Gastroesophageal sphincter (tissue), 4 donors: ENCODE measurements at regions not wholly inside any gene's neighbourhood (a gene's known extent, or its start where the extent isn't known, plus 50 kb on each side); places are given as distances from the start of the nearest gene placed in this dataset.

Source experiments
- ATAC-seq: fragments of 150-250 bp; one replicate; pipeline ENCODE4 v1.9.1; 2016; ENCODE audit warnings: mild to moderate bottlenecking, moderate library complexity
- H3K27ac ChIP-seq, 4 donors: fragments of 200-600 bp; sonication (generic) in 3 of 4; 1 replicate in 3 of 4; 2 replicates in 1 of 4; pipeline ENCODE4 v1.5.1; 2016 to 2019
- H3K27me3 ChIP-seq: fragments of 200-600 bp; sonication (generic); one replicate; pipeline ENCODE4 v1.5.1; 2019
- H3K36me3 ChIP-seq, 2 donors: fragments of 200-600 bp; sonication (generic); one replicate each; pipeline ENCODE4 v1.5.1; 2019; ENCODE audit warnings: control low read depth in 1 of 2
- H3K4me1 ChIP-seq, 3 donors: fragments of 200-600 bp; sonication (generic); 1 replicate in 2 of 3; 2 replicates in 1 of 3; pipeline ENCODE4 v1.5.1; 2016 to 2019; ENCODE audit warnings: control low read depth in 2 of 3
- H3K4me3 ChIP-seq, 2 donors: fragments of 200-600 bp; sonication (generic); one replicate each; pipeline ENCODE4 v1.5.1; 2019; ENCODE audit warnings: mild to moderate bottlenecking in 1 of 2, moderate library complexity in 1 of 2
- H3K9me3 ChIP-seq, 3 donors: fragments of 200-600 bp; sonication (generic); one replicate each; pipeline ENCODE4 v1.5.1; 2017 to 2019; ENCODE audit warnings: control low read depth in 2 of 3
- EP300 ChIP-seq: sonication (generic); formaldehyde crosslinking; IDR thresholded peaks from one replicate; pipeline ENCODE4 v1.6.1; 2017; ENCODE audit warnings: antibody characterized with exemption, mild to moderate bottlenecking
- POLR2A ChIP-seq, 2 donors: fragments of 450-650 bp; IDR thresholded peaks; one replicate each; pipeline ENCODE4 v1.6.1; 2017; ENCODE audit warnings: antibody characterized with exemption in 2 of 2, mild to moderate bottlenecking in 2 of 2, moderate library complexity in 1 of 2
- POLR2AphosphoS5 ChIP-seq: sonication (generic); formaldehyde crosslinking; IDR thresholded peaks from one replicate; pipeline ENCODE4 v1.6.1; 2017; ENCODE audit warnings: antibody characterized with exemption
- WGBS, 2 donors: methylation state at CpG; one replicate each; pipeline ENCODE4 v1.1.5; 2018; ENCODE audit warnings: low coverage in 1 of 2; 5-methylcytosine and 5-hydroxymethylcytosine counted together
- TF ChIP-seq, protein P1 (sequence below), 4 experiments: fragments of 200-600 bp in 2 of 4; fragments of 450-650 bp in 2 of 4; sonication (generic) in 1 of 4; IDR thresholded peaks; one replicate each; pipeline ENCODE4 v1.5.1; 2017 to 2019; ENCODE audit warnings: antibody characterized with exemption in 4 of 4, mild to moderate bottlenecking in 2 of 4, moderate library complexity in 2 of 4

- TF ChIP-seq, protein P1, sequence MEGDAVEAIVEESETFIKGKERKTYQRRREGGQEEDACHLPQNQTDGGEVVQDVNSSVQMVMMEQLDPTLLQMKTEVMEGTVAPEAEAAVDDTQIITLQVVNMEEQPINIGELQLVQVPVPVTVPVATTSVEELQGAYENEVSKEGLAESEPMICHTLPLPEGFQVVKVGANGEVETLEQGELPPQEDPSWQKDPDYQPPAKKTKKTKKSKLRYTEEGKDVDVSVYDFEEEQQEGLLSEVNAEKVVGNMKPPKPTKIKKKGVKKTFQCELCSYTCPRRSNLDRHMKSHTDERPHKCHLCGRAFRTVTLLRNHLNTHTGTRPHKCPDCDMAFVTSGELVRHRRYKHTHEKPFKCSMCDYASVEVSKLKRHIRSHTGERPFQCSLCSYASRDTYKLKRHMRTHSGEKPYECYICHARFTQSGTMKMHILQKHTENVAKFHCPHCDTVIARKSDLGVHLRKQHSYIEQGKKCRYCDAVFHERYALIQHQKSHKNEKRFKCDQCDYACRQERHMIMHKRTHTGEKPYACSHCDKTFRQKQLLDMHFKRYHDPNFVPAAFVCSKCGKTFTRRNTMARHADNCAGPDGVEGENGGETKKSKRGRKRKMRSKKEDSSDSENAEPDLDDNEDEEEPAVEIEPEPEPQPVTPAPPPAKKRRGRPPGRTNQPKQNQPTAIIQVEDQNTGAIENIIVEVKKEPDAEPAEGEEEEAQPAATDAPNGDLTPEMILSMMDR (IDR thresholded peaks at IDR 0.05), result no peak
- TF ChIP-seq POLR2AphosphoS5, result no peak
- no peak for TF ChIP-seq POLR2A (IDR thresholded peaks at IDR 0.05)
- no peak for TF ChIP-seq EP300
- no peaks in the 10 kb centered on the region for H3K36me3 ChIP-seq
- H3K27me3 ChIP-seq, result no peaks in the 10 kb centered on the region
- ATAC-seq, result no peak
- no peak overlapping the region for H3K27ac ChIP-seq
- no peaks in the 10 kb centered on the region for H3K4me1 ChIP-seq
- no peak overlapping the region for H3K4me3 ChIP-seq
- 90 to 92% methylated on average over 4 to 6 of the region's 6 CpGs for WGBS, 2 donors
- no peaks in the 10 kb centered on the region for H3K9me3 ChIP-seq
Measured at GRCh38 chr2:204171432-204172144, 235.0 kb downstream of the ICOS start.

DNA sequence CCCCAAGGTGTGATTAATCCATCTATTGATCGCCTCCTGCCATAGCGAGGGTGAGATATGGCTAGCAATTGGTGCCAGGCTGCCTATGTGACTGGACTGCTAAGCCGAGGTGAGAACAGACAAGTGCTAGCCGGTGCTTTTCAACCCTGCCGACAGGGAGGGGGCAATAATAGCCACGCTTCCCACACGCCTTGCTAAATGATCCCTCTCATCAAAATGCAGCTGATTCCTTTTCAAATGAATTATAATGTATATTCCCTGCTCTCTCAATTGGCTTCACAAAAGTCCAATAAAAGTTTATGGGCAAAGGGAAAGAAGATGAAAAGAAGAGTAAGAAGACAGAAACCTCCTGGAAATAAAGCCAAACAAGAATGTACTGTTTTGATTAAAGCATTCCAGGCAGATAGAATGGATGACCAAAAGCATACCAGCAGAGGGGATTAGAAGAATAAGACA, 235.6 kb downstream of the ICOS start:
- H3K36me3 ChIP-seq, result no peaks in the 10 kb centered on the region
- no peak overlapping the region for H3K4me3 ChIP-seq
- TF ChIP-seq POLR2AphosphoS5, result no peak
- TF ChIP-seq EP300, result no peak
- TF ChIP-seq, protein P1 (IDR thresholded peaks at IDR 0.05), result no peak
- no peak for TF ChIP-seq POLR2A (IDR thresholded peaks at IDR 0.05)
- H3K9me3 ChIP-seq, result no peaks in the 10 kb centered on the region
- ATAC-seq, result no peak
- WGBS, 2 donors, result 85 to 91% methylated on average over 5 of the region's 7 CpGs
- H3K27me3 ChIP-seq, result no peaks in the 10 kb centered on the region
- no peaks in the 10 kb centered on the region for H3K4me1 ChIP-seq
- H3K27ac ChIP-seq, result no peak overlapping the region

- Histone ChIP-seq H3K4me3 (no peak overlapping the region), H3K36me3 (no peaks in the 10 kb centered on the region), H3K4me1 (no peaks in the 10 kb centered on the region), H3K27me3 (no peaks in the 10 kb centered on the region), H3K27ac (no peak overlapping the region), H3K9me3 (no peaks in the 10 kb centered on the region)
- TF ChIP-seq EP300 (no peak), POLR2A (IDR thresholded peaks at IDR 0.05) (no peak), POLR2AphosphoS5 (no peak)
- TF ChIP-seq, protein P1 (IDR thresholded peaks at IDR 0.05), result no peak
- no peak for ATAC-seq
- 23 to 75% methylated on average over 2 of the region's 2 CpGs for WGBS, 2 donors
Measured at GRCh38 chr2:204174034-204174433, 237.5 kb downstream of the ICOS start.

DNA sequence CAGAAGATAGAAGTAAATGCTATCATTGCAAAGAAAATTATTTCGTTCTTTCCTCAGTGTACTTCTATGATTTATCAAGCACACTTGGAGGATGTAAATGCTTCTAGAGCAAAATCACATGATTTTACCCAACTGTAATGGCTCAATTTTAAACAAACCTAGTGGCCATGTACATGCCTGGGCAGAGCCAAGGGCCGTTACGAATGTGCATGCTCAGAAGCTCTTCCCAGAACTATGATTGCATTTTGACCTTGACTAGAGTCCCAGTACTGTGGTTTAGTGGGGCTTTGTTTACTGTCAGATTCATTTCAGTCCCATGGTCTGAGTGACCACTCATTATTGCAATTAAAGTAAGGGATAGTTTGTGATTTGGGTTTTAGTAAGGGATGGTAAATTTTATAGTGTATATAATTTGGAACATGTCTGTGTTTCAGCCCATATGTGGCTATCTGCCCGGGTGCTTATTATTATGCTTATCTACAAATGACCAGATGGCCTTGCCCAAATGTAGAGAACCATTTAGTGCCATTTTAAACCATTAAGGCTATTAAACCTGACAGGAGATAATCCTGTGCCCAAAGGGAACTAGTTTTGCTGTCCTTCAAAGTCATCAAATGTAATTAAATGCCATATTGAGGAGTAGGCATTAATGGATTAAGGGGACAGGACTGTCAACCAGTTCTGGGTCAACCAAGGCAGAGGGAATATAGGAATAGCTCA, 239.1 kb downstream of the ICOS start:
- Histone ChIP-seq H3K9me3 (no peaks in the 10 kb centered on the region), H3K36me3 (no peaks in the 10 kb centered on the region), H3K4me3 (no peak overlapping the region), H3K4me1 (no peaks in the 10 kb centered on the region), H3K27ac (no peak overlapping the region), H3K27me3 (no peaks in the 10 kb centered on the region)
- 91 to 92% methylated on average over 4 of the region's 4 CpGs for WGBS, 2 donors
- ATAC-seq, result no peak
- TF ChIP-seq POLR2AphosphoS5, result no peak
- TF ChIP-seq EP300, result no peak
- TF ChIP-seq, protein P1 (IDR thresholded peaks at IDR 0.05), result no peak
- no peak for TF ChIP-seq POLR2A (IDR thresholded peaks at IDR 0.05)

DNA sequence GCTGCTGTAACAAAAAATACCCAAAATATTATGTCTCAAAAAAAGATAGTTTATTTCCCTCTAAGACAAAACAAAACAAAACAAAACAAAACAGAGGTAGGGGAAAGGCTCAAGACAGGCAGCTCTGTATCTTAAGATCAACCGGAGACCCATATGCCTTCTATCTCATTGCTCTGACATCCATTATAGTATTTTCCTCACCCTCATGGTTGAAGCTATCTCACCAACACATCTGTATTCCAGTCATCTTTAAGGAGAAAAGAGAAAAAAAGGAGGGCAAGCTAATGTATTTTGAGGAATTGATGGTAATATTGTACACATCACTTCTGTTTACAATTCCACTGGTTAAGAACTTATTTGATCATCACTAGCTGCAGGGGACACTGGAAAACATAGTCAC, 239.7 kb downstream of the ICOS start:
- no peak overlapping the region for H3K4me3 ChIP-seq
- WGBS, 2 donors, result 83 to 92% methylated on average over 1 of the region's 1 CpG
- H3K9me3 ChIP-seq, result no peaks in the 10 kb centered on the region
- H3K4me1 ChIP-seq, result no peaks in the 10 kb centered on the region
- no peaks in the 10 kb centered on the region for H3K36me3 ChIP-seq
- no peak overlapping the region for H3K27ac ChIP-seq
- no peak for TF ChIP-seq POLR2A (IDR thresholded peaks at IDR 0.05)
- no peak for TF ChIP-seq POLR2AphosphoS5
- no peak for TF ChIP-seq EP300
- TF ChIP-seq, protein P1 (IDR thresholded peaks at IDR 0.05), result no peak
- no peaks in the 10 kb centered on the region for H3K27me3 ChIP-seq
- ATAC-seq, result no peak
